ENCODE measurements at regions not wholly inside any gene's neighbourhood (a gene's known extent, or its start where the extent isn't known, plus 50 kb on each side); places are given as distances from the start of the nearest gene placed in this dataset.
"Not testable (repeated sequence)": the region's sequence is repeated elsewhere in the genome, so short reads cannot be mapped to it uniquely, and the experiment has no call there.

DNA sequence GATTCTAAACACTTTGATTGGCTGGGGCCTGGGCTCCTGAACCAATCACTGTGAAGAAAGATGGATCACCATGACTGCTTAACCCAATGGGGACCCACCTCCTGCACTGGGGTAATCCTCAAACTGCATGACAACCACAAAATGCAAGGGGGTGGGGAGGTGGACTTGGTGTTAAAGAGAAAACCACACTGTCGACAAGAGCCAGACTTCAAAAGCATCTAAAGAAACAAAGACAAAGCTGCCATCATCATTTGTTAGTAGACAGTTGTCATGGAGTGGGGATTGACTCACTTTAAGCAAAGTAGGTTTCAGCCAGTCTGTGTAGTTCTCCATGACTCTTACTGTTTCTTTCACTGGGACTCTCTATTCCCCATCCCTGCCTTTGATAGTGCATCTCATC lies 433.8 kb downstream of the PLPP3 start:
- FAIRE-seq, result no peak

DNA sequence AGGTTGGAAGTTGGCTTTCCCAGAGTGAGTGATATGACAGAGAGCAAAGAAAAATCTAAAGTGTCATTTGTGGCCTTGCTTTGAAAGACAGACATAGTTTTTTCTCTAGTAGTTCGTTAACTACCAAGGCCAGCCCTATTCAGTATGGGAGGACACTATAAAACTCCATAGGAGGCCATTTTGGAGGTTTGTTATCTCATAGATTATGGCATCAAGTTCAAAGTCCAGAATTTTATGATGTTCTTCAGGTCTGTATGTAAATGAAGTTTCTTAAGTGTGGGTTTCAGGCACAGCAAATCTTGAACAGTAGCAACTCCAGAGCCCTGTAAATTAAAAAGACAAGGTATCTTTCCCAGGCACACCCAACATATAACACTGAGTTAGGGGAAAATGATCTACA lies 437.1 kb downstream of the PLPP3 start:
- no peak for FAIRE-seq

DNA sequence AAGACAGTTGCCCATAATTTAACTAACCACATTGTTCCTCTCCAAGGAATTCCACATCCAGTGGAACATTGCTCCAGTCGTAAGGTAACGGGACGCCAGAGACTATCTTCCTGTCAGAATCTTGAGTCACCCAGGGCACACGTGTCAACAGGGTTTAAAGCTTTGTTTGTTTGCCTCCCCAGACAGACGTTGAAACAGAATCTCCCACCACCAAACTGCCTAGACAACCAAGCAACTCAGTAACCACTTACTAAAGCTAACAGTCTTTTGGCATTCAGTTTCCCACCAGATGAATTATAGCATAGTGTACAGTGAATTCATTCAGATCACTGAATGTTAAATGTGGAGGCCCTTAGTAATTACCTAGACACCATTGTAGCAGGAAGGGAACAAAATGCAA lies 439.5 kb downstream of the PLPP3 start:
- no peak for FAIRE-seq

DNA sequence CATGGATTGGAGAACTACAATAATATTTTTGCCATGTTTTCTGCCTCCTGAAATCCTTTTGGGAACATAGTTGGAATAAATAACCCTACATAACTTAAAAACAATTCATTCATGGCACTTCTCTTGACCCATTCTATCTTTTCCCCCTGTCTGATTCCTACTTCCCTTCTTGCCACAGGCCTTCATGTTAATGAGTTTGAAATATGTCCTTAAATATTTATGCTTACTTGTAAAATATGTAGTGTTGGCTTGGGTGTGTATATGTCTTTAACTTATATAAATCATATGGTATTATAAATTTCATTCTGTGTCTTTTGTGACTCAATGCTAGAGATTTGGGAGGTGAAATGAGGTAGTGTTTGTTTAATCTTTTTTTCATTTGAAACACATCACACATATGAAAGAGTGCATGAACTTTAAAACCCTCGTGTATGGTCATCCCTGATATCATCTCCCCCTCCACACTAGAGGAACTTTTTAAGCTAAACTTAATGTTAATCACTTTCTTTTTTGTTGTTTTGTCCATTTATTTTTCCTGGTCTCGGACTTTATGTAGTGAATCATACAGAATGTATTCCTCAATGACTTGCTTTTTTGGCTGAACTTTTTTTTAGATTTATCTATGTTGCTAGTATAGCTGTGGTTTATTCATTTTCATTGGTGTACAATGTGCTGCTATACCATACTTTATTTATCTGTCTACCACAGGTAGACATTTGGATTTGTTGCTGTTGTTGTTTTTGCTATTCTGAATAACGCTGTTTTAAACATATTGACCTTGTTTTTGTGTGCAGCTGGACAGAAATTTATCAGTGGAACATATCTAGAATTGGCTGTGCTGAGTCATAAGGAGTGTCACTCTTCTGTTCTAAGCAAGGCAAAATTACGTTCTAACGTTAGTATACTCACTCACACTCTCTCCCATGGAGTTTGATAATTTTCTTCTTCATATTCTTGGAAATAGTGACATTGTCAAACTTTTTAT lies 441.6 kb downstream of the PLPP3 start:
- no peak for FAIRE-seq

DNA sequence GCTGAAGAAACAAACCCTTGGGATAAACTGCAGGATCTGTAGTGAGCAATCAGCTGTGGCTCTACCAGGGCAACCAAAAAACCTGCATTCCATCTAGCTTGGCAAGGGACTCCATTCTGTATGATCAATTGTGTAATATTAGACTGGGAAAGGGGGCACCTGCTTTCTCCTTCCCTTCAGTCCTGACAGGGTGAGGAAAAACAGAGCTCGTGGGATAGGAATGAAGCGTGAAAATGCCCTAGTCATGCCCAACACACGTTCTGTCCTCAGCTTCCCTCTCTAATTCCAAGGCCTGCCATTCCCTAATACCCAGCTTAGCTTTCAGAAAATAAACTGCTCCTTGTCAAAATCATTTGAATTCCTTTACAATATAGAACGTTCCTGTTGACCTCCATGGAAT lies 442.3 kb downstream of the PLPP3 start:
- no peak for FAIRE-seq

DNA sequence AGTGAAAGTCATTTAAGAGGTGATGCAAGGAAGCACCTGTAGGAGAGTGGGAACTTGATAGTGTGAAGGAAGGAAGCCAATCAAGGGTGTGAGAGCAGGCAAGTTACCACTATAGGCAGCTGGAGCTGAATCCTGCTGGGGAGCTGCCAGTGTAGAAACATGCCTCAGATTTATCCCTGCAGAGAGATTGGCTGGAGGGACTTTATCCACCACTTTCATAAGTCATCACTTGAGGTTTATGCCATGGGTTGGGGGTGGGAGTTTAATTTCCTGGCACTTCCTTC lies 443.6 kb downstream of the PLPP3 start:
- FAIRE-seq, result no peak

DNA sequence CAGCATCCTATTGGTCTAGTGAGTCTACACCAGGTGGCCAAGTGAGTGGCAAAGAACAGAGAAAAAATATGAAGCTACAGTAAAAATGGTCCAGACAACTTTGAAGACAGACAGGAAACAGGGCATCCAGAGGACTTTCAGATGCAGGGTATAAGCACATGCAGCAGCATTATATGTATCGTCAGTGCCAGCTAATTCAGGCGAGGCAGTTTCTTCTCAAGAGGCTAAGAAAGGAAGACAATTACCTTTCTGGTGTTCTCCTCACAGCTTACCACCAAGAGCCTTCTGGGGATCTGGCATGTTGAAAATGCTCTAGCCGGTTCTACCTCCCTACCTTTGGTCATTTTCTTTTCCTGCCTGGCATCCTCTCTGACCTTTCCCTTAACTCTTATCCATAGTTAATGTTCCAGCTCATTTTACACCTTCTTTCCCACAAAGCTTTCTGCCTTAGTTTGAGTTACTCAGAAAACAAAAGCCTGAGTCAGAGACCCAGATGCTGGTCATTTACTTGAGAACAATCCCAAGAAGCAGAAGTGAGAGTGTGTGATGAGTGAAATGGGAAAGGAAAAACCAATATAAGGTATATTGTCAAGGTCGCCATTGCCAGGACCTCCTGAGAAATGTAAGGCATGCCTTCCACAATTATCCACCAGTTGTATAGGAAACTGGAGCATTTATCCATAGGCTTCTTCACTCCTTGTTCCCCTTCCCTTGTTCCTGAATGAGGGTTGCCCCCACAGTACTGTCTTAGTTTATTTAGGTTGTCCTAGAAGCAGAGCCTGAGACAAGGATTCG lies 444.1 kb downstream of the PLPP3 start:
- FAIRE-seq, result no peak

DNA sequence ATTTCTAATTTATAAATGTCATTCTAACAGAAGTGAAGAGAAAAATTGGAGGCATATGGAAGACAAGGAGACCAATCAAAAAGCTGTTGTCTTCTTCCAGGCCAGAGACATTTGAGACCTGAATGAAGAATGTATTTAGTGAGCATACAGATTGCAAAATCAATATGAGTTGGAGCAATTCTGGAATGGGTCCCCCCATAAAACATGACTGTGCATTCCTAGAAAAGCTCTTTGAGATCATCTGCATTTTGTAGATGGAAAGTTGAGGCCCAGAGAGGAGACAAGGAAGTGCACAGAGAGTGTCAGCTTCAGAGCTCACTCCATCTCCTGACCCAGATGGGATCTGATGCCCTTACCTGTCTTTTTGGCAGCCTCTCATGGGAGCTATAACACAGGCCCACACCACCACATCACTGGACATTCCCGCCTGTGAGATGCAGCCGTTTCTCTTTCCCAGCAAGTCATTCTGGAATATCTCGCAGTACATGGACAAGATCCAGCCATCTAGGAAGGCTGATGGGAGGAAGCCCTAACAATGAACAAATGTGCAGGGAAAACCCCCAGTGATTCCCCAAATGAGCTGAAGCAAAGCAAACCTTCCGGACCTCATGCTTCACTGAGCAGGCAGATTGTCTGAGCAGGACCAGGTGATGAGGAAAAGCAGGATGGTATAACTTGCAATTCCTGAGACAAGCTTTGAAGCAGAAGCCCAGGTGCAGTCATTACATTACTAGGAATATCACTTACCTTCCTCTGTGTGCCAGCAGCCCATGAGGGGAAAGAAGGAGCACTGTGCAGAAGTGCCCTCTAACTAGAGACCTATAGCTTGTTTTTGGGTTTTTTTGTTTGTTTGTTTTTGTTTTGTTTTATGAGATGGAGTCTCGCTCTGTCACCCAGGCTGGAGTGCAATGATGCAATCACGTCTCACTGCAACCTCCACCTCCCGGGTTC lies 445.6 kb downstream of the PLPP3 start:
- FAIRE-seq, result no peak

DNA sequence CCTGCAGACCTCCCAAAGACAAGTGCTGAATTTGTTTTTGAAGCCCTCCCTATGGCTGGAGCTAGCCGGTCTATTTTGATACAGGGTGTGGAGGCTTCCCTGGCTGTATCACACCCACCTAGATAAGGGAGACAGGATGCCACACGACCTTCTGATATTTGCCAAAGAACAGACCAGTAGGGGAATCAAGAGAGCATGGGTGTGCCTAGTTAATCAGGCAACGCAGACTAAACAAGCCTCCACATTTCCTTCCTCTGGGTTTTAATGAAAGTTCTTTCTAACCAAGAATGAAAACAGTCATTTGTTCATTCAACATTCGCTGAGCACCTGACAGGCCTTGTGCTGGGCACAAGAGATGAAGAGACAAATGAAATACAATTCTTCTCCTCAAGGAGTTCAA lies 446.8 kb downstream of the PLPP3 start:
- no peak for FAIRE-seq

DNA sequence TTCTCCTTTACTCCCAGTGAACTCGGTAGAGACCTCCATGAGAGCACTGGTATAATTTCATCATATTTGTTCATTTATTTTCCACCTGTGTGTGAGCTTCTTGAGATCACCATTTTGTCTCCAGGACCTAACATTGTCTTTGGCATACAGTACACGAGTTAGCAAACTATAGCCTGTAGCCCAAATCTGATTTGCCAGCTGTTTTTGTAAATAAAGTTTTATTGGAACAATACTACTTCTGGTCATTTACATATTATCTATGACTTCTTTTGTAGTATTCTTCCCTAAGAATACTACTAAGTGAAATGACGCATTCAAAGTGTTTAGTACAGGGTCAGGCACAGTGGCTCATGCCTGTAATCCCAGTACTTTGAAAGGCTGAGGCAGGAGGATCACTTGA lies 449.5 kb downstream of the PLPP3 start:
- no peak for FAIRE-seq

DNA sequence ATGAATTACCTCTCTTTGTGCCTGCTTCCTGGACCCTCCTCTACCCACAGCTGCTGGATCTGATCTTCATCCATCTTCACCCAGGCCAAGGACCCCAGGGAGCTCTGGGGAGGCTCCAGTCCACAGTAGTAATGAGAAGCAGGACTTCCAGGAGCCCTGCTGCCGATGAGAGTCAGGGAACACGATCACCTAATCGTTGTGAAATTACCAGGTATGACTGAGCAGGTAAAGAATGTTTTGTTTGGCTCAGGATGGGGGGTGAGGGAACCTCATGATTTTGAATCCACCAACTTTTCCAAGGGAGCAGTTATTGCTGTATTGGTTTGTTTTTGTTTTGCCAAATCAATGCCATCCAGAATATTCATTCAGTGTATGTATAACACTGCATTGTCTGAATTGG lies 454.0 kb downstream of the PLPP3 start:
- FAIRE-seq, result no peak

DNA sequence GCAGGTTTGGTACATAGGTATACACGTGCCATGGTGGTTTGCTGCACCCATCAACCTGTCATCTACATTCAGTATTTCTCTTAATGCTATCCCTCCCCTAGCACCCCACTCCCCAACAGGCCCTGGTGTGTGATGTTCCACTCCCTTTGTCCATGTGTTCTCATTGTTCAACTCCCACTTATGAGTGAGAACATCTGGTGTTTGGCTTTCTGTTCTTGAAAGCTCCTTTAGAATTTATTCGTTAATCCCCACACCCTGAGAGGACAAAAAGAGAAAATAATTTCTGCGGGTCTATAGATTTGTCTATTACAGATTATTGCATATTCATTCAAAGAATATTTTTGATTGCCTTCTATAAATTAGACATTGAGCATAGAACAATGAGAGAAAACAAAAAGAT lies 455.5 kb downstream of the PLPP3 start:
- FAIRE-seq, result no peak

DNA sequence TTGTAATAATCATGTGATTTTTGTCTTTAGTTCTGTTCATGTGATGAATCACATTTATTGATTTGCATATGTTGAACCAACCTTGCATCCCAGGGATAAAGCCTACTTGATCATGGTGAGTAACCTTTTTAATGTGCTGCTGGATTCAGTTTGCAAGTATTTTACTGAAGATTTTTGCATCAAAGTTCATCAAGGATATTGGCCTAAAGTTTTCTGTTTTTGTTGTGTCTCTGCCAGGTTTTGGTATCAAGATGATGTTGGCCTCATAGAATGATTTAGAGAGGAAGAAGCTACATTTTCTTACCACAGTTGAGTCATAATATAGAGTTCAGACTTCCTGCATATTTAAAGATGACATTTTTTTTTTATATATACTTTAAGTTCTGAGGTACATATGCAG lies 455.9 kb downstream of the PLPP3 start:
- FAIRE-seq, result no peak

DNA sequence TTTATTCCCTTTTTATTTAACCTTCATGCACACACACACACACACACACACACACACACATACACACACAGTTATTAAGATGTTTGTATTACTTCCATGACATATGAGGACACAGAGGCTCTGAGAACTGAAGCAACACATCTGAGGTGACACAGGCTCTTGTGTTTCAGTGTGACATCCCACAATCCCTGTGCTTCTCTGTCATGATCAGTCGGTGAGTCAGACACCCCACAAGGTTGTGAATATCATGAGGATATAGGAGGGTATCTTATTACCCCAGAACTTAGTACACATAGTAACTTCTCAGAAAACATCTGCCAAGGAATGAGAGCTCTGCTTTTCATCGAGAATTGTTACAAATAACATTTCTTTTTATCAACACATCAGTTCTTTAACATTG lies 459.3 kb downstream of the PLPP3 start:
- FAIRE-seq, result no peak

DNA sequence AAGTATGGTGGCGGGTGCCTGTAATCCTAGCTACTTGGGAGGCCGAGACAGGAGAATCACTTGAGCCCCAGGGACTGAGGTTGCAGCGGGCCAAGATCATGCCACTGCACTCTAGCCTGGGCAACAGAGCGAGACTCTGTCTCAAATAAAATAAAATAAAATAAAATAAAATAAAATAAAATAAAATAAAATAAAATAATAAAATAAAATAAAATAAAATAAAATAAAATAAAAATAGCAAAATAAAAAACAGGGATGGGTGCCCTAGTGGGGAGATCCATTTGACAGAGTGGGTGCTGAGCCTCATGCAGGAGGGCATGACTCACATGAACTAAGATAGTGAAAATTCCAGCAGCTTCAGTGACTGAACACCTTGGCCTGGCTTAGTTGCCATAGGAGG lies 460.7 kb downstream of the PLPP3 start:
- not testable (repeated sequence) for FAIRE-seq

DNA sequence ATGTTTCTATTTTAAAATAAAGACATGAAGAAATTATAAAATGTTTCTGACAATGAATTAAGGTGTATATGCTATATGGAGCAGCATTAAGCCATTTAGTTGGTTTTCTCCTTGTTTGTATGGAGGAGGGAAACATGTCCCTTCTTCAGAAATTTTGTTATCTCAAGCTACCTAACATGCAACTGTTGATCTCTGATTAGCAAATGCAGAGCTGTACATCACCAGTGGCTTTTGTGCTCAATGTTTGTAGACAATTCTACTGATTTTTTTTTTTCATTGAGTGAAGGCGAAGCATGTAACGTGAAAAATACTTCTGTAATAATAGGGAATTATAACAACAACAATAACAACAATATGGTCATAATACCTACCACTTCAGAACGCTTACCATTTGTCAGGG lies 463.7 kb downstream of the PLPP3 start:
- no peak for FAIRE-seq

DNA sequence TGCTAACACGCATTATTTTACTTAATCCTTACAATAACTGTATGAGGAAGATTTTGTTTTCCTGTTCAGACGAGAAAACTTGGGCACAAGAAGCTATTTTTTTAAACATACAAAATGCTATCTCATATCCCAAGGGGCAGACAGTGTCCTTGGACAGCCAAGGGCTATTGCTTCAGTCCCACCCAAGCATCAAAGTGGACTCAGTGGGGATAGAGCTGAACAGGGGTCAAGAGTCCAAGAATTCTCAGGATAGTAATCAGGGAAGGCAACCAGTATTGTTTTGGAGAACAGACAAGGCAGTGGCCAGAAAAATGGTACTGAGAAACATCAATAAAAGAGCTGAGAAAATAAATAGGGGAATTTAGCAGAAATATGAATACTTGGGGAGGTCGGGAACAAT lies 465.7 kb downstream of the PLPP3 start:
- no peak for FAIRE-seq

DNA sequence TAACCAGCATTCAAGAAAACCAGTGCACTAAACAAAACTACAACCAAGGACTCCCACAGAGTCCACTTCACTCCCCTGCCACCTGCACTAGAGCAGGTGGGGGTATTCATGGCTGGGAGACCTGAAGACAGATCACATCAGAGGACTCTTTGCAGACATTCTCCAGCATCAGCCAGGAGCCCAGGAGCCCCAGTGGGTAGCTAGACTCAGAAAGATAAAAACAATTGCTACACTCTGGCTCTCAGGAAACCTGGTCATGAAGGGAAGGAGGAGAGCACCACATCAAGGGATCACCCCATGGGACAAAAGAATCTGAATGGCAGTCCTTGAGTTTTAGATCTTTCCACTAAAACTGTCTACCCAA lies 472.1 kb downstream of the PLPP3 start:
- FAIRE-seq, result no peak

DNA sequence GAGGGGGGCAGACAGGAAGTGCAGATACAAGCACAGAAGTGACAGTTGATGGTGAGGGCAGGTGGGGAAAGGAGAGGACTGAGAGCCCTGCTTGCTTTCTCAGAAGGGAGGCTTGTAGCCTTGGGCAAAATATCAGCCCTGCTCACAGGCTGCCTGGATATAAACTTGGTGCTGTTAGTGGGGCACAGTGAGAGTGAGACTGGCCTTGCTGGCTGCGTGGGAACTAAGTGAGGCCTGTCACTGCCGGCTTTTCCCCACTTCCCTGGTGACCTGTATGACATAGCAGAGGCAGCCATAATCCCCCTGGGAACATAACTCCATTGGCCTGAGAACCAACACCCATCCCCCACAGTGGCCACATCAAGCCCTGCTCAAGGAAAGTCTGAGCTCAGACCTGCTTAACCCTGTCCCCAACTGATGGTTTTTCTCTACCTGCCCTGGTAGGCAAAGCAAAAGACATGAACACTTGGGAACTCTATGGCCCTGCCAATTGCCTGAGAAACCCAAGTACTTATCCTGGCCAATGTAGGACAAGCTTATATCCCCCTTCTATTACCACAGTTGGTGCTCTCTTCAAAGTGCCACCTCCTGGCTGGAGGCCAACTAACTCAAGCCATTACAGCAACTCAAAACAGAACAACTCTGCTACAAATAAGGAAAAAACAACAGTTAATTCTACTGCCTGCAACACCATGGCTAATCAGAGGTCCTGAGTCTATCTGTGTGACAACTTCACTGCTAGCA lies 472.7 kb downstream of the PLPP3 start:
- no peak for FAIRE-seq

DNA sequence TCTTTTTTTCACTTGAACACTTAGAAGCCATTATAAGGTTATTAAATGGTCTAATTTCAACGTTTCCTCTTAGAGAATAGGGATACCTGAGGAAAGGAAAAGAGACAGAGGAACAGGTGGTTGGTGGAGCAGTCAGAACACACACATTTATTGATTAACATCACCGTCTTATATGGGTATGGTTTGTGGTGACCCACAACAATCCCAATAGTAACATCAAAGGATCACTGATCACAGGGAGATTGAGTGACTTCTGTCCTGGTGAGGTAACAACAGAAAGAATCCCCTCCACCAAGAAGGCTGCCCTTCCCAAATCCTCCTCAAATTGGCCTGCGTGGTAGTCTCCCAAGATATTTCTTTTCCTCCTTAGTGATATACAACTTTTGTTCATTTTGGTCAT lies 474.0 kb downstream of the PLPP3 start:
- FAIRE-seq, result no peak

DNA sequence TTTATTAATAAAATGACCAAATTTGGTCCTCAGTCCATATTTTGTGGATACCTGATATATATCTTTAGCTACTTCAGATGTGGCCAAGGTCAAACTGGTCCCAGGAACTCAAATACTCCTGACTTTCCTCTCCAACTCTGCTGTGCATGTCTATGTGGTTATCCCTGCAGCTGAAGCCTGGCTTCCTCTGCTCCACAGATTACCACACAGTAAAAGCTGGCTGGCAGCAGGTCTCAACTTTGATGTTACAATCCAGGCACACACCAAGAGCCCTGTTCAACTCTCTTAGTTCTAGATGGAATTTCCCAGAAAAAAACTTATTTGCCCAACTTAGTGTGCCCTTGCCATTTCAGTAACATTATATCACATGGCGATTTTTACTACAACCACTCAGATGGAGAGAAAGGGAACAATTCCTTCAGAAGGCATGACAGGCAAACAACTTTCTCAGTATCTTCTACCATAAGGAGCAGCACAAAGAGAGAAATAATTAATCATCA lies 479.5 kb downstream of the PLPP3 start:
- FAIRE-seq, result no peak

DNA sequence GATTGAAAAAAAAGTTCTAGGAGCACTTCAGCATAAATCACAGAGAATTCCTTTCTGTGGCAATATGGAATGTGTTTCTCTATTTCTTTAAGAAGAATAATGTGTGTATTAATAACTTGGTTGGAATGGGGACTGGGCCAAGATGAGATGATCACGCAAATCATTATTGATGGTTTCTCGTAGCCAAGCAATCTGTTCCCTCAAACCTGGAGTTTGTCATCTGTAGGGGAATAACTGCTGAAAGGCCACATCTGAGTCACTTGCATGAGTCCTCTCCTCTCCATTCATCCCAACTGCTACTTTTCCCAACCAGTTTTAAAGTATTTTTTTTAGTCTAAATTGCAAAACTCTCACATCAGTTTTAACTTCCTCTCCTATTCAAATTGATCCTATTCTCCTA lies 480.4 kb downstream of the PLPP3 start:
- FAIRE-seq, result no peak
